DMS 273 (cell line): ENCODE measurements at regions not wholly inside any gene's neighbourhood (a gene's known extent, or its start where the extent isn't known, plus 50 kb on each side); places are given as distances from the start of the nearest gene placed in this dataset.

ENCODE experiments used
- DNase-seq: peaks from one replicate; lab custom pipeline; 2025; ENCODE audit not compliant: unreplicated experiment; lab: John Stamatoyannopoulos, UW

DNA sequence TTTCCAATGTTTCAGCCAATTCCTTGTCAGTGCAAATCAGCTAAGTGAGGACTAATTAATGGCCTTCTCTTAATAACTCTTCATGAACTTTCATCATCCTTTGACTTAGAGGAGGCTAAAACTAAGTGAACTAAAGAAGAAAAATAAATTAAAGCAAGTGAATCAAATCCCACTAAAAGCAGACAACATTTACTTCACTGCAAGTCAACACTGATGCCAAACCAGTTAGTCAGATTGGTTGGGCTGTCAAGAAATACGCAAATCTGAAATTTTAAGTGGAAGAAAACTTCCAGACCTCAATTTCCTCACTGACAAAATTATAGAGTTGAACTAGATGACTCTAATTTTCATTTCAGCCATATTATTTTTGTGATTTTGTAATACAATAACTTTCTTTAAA is 137.2 kb upstream of the PRLR start:
- DNase-seq = no peak

DNA sequence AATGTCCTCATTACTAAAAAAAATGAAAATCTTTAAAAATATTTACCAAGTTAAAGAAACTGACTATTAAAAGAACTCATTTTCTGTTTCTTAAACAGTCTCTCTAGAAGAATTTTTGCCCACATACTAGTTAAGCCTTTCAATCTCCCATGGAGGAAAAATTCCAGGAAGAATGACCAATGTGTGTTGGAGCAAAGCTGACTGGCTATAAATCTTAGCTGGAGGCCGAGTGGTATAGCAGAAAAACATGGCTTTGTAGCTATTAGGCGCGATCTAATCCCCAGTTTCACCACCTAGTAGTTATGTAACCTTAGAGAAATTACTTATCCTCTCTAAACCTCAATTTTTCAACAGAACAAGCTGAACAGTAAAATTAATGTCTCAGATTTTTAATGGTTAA is 135.5 kb upstream of the PRLR start:
- no peak for DNase-seq

DNA sequence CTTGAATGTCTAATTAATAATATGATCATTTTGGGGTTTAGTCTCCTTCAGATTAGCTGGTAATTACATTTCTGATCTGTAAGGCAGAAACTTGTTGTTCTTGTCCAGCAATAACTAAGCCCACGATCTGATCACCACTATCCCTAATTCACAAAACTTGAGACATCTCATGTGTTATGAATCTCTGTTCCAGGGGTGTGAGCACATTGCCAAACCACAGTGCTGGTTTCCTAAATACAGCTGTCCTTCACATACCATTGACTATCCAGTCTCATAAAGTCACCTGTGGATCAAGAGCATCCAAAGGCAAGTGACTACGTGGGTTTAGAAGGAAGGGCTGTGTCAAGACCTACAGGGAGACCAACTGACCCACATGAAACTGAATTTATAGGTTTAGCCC is 134.1 kb upstream of the PRLR start:
- DNase-seq = no peak

DNA sequence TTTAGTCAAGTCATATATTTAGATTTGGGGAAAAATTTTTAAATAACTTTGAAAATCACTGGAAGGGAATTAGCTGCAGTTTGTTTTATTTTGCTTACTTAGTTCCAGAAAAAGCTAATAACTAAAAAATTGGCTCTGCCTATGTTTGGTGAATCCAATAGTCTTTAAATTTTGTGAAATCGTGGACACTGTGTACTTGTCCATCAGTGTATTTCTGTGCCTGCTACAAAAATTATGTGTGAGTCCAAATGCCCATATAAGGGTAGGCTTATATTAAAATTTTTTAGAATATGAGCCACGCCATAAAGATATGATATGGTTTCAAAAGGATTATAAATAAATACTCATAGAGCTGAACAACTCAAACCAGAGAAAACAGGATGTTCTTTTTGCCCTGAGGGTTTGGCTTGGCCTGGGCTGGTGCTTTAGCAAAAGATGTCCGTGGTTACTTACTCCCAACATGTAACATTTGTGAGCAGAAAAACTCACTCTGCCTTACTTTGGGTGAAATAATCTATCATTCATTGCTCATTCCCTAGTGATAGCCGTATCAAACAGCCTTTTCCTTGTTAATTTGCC is 133.2 kb upstream of the PRLR start:
- no peak for DNase-seq

DNA sequence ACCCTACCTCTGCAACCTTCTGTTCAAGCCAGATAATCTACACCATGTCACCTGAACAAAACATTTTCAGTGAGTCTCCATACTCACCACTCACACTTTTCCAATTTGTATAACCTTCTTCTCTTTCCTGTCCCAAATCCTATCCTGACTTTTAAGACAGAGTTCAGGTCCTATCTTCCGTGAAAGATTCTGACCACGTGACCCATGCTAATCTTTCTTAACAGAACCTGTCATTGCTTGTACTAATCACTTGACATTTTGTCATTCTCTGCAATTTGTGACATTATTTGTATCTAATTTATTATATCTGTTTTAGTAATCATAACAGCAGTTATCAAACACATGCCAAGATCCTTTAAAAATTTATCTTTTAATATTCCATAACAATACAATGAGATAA is 132.5 kb upstream of the PRLR start:
- no peak for DNase-seq

DNA sequence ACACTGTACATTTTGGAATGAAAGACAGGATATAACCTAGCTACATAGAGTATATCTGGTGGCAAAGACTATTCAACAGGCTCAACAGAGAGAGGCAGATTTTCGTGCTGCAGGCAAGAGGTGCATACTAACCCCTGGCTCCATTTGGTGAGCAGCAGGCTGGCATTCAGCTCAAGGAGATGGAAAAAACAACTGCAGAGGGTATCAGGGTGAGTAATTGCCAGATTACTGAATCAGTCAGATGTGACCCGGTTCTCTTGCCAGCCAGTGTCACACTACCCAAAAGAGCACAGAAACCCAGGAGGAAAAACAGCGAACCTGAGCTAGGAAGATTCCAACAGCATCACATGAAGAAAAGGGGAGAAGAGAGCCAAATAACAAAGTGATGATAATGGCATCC is 130.4 kb upstream of the PRLR start:
- DNase-seq = peak; percentile 72

DNA sequence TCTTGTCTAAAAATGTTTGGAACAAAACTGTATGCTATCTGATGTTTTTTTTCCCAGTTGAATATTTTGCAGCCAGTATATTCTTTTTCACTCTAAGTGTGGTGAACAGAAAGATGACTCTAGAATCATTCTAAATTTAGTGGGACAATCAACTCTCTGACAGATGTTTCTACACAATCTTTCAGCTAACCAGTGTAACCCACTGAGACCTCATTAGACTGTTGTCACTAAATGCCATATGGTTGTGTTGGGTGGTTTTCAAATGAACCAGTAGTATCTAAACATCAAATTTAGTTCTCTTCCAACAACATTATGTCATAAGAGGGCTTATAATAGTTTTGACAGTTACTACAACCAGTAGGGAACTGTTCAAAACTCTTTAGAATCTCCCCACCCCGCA is 129.6 kb upstream of the PRLR start:
- DNase-seq = peak; percentile 69

DNA sequence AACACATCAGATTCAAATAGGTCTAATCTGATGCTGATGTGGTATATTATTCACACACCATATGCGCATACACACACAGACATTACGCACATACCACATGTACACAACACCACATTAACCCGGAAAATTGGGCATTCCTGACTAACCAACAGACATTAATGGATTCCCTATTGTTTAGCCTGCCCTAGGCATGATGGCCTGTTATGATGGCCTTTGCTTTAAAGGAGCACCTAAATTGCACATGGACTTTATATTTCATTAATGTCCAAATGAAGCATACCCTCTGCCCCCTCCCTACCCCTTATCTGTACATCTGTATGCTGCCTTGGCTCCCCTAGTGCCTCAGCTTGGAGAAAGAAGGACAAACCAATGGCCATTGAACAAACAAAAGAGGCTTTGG is 127.7 kb upstream of the PRLR start:
- no peak for DNase-seq

DNA sequence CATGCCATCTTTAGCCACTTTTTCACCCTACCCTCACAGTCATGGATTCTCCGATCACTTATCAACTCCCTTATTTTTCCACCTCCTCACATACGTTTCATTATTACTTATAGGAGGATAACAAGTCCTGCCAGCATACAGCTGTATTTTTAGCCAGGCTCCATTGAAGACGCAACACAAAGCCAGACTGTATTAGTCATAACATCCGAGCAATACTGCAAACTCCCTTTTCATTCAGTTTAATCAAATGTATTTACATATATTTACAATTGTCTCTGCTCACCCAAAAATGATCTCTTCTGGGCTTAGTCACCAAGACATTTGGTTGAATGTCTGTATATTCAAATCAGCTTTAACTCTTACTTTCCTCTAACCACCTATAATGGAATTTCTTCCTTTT is 126.4 kb upstream of the PRLR start:
- DNase-seq = no peak

DNA sequence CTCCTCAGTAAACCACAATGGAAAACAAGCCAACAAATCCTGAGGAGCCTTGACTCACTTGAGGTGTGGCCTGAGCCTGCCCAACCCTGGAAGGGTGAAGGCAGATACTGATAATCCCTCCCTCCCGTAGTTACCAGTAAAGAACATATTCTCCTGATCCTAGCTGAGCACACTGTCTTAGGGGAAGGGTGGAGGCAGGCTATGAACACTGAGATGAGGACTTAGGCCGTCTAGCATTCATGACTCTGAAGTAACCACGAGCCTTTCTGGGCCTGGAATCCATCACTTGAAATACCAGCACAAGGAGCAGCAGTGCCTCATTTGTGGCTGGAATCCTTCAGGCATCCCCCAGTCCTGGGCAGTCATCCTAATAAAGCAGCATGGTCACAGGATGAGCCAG is 124.5 kb upstream of the PRLR start:
- no peak for DNase-seq

DNA sequence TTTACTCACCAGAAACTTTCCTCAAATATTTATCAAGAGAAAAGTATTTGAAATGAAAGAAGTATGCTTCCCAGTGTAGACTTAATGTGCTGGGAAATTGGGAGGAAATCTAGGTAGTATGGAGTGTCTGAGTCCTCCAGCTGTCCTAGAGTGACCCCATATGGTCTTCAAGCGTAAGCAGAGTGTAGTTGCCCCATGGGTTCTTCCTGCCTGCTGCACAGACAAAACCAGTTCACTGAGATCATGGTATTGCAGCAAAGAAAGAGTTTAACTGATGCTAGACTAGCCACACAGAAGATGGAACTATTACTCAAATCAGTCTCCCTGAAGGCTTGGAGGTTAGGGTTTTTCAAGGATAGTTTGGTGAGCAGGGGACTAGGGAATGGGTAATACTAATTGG is 114.9 kb upstream of the PRLR start:
- peak; percentile 12 for DNase-seq

DNA sequence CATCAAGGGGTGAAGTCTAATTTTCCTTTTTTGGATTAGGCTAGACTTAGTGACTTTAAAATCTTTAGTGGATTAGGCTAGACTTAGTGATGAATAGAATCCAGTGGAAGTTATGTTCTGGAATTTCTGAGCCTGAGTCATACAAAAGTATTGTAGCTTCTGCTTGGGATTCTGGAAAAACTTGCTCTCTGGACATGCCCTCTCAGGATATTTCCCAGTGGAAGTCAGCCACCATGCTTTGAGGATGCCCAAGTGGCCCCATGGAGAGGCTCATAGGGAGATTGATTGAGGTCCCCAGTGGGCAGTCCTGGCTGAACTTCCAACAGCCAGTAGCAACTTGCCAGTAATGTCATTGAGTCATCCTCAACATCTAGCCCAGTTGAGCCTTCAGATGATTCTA is 112.4 kb upstream of the PRLR start:
- DNase-seq = no peak

DNA sequence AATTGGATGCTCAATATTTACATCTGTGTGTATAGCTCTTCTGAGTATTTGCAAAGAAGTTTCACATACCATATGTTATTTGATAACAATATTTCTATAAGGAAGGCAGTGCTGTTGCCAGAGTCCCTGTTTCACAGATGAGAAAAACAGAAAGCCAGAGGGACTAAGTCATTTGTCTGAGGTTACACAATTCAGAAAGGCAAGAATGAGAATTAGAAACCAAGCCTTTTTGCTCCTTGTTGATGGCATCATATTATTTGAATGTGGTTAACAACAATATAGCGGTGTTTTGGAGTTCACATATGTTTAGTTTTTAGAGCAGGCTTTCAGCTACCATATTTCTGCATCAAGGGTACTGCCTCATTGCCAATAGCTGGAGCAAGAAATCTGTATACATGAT is 110.9 kb upstream of the PRLR start:
- no peak for DNase-seq

DNA sequence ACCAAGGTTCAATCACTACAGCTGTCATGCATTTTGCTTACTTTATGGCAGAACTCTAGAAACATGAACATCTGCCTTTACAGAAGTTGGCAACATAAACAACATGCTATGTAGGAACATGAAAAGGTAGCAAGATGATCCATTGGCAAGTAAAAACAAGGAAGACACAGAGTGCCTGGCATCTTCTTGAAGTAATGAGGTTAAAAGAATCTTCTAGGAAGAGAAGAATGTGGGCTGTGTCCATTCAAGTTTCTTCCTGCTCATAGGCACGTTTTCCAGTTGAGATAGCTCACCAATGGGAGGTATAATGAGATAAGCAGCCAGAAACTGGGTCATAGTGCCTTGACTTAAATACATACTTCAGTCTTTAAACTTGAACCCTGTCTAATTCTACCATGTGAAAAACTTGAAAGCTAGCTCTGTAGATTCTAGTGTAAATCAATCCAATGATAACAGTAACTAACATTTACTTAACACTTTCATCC is 109.4 kb upstream of the PRLR start:
- no peak for DNase-seq

DNA sequence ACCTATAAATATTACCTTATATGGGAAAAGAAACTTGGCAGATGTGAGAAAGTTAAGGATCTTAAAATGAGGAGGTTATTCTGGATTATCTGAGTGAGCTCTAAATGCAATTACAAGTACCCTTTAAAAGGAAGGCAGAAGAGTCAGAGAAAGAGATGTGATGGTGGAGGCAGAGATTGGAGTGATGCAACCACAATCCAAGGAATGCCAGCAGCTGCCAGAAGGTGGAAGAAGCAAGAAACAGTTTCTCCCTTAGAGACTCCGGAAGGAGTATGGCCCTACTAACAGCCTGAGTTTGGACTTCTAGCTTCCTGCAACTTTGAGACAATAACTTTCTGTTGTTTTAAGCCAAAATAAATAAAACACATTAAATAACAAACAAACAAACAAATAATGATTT is 108.7 kb upstream of the PRLR start:
- DNase-seq = no peak

DNA sequence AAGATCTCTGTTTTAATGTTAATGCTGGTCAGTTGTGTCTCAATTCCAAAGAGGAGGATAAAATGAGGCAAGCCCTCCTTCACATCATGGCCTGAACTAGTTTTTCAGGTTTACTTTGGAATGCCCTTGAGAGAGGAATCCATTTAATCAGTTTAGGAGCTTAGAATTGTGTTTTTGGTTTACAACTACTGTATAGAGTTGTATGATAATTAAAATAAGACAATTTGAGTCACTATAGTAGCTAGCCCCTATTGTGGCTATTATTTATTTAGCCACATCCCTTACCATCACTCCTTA is 107.8 kb upstream of the PRLR start:
- no peak for DNase-seq

DNA sequence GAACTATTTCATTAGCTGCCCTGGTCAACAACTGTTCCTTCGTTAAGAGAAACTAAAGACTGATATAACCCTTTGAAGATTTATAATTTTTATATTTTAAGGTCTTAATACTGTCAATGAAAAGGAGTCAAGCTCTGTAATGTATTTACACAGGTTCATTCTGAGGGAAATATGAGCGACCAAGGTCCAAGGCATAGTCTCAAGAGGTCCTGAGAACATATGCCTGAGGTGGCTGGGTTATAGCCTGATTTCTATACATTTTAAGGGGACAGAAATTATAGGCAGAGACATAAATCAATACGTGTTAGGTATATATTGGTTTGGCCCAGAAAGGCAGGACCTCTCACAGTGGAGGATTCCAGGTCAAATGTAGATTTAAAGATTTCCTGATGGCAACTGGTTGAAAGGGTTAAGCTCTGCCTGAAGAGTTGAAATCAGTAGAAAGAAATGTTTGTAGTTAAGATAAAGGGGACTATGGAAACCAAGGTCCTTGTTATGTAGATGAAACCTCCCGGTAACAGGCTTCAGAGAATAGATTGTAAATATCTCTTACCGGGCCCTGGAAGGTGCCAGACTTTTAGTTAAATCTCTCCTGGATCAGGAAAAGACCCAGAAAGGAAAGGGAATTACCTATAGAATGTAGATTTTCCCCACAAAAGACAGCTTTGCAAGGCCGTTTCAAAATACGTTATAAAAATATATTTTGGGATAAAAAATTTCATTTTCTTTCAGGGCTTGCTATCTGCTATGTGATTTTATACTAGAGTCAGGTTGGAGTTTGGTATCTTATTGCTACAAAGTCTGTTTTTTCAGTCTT is 107.3 kb upstream of the PRLR start:
- DNase-seq = no peak

DNA sequence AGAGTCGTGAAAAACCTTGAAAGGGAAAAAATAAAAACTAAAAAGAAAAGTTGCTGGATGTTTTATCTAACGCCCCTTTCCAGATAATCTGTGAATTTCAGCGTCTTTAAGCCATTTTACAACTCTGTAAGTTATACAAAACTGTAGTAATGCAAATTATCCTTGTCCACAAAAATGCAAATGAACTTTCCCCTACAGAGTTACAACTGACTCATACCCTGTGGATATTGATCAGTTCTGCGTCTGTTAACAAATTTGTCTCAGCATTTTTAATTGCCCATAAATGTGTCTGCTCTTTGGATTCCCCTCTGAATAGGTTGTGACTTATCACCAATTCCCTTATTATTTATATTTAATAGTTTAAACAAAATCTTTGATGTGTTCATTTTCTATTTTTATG is 105.9 kb upstream of the PRLR start:
- no peak for DNase-seq

DNA sequence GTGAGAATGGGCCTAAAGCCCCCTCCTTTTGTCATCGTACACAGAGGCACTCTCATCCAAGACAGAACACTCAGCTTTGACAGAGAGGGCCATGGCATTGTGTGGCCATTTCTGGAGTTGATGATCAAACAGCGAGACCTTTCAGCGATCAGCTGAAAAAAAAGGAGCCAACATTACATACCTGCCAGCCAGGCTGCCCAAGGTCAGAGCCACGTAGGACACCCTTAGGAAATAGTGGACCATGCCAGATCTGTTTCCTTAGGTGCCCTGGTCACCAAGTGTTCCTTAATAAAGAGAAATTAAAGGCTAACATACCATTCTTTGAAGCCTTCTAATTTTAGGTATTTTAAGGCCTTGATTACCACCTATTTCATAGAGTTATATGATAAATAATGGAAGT is 105.5 kb upstream of the PRLR start:
- no peak for DNase-seq

DNA sequence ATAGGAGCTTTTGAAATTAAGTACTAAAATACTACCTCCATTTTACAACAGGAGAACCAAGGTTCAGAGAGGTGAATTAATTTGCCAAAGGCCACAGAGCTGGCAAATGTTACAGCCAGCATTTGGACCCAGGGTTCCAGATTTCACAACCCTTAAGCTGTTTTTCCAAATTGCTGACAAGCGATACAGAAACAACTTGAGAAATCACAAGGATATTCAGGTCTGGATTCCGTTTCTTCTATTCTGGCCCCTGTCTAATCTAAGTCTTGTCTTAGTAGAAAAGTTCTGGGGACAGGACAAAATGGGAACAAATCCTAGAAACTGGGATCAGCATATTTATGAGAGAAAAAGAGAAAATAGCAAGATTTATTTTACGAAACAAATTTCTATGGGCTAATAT is 103.1 kb upstream of the PRLR start:
- DNase-seq = no peak

DNA sequence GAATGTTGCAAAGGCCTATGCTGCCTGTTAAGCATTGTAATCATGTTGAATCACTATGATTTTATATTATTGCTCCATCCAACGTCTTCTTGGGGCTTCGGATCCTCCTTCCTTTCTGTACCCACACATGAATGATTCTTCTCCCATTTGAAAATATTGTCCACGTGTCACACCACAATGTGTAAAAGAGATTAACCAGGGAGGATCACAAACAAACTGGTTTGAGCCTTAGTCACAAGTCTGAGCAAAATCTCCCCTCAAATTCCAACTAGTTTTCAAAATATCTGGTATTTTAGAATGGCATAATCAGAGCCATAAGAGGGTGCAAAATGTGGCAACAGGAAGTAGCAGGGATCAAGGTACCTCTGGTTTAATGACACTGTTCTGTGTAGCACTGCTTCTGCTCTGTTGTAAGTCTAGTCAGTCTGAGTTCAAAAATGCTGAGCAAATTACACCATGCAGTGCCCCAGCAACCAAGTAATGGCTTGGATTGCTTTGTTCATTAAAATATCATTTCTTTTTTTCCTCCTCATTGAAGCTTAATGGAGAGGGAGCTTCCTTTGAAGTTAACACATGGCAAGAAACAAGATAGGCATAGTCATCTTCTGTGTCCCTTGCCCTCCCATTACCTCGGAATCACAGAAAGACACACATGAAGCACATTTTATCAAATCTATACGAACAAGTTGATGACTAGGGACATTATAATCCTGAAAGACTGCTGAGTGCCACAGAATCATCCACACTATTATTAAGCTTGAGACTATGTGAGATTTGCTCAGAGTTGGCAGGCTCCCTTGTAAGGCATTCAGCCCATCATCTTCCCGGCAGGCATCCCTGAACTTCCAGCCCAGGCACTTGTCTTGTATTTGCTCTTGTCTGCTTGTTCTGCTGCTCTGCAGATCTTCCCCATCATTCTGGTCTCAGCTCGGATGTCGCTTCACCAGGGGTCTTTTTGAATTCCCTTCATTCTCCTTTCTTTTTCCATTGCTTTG is 102.0 kb upstream of the PRLR start:
- DNase-seq = no peak

DNA sequence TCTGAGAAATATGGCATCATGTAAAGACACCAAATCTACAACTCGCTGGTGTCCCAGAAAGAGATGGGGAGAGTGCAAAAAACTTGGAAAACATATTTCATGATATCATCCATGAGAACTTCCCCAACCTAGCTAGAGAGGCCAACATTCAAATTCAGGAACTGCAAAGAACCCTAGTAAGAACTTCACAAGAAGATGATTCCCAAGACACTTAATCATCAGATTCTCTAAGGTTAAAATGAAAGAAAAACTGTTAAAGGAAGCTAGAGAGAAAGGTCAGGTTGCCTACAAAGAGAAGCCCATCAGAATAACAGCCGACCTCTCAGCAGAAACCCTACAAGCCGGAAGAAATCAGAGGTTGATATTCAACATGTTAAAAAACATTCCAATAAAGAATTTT is 95.5 kb upstream of the PRLR start:
- no peak for DNase-seq
